ENCODE measurements at regions not wholly inside any gene's neighbourhood (a gene's known extent, or its start where the extent isn't known, plus 50 kb on each side); places are given as distances from the start of the nearest gene placed in this dataset.

DNA sequence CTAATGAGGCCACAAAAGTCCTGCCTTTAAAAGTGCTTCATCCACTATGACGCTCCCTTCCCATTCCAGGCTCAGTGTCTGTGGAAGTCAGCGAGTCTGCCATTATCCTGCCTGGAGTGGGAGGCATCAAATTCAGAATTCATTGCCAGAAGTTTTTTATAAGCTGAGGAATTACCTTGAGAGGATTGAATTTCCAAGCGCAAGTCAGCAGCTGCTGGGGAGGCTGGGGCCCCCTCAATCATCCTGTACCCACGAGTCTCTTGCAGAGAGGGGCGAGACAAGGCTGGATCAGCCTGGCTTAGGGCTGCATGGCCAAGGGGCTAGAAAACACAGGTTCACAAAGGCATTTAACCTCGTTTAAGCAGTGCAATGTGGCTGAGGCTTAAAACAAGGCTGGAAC lies 170.5 kb upstream of the NOCT start:
- no peaks in the 10 kb centered on the region for H4K20me1 ChIP-seq (ENCODE audit: insufficient read depth, low read length)
- DNase-seq, result no peak
- peak overlapping the region in 1 of 7 donors; percentile 35 for H3K27ac Mint-ChIP-seq
- no peak overlapping the region for H3K4me2 ChIP-seq (replicated peaks; ENCODE audit: extremely low read depth, low read length, poor library complexity, severe bottlenecking)
- intact Hi-C loops (cut with micrococcal nuclease), result no loop called here
- H3K4me1 Mint-ChIP-seq, result no peaks in the 10 kb centered on the region
- no peaks in the 10 kb centered on the region for H3K36me3 Mint-ChIP-seq
- no peaks in the 10 kb centered on the region for H3K27me3 ChIP-seq (ENCODE audit: control insufficient read depth in 2 of 2, insufficient read depth in 2 of 2, low read length in 2 of 2)
- no peak overlapping the region for H3K4me3 ChIP-seq (replicated peaks in 1 of 3; ENCODE audit: low read depth in 2 of 3, low read length in 3 of 3)
- no peak overlapping the region for H3K4me3 Mint-ChIP-seq
- no peaks in the 10 kb centered on the region for H3K79me2 ChIP-seq (ENCODE audit: insufficient read depth, low read length)
- no peak overlapping the region for H2AFZ ChIP-seq (ENCODE audit: insufficient read depth, low read depth, low read length, poor library complexity, severe bottlenecking)
- H3K27ac ChIP-seq (ENCODE audit: low read depth in 1 of 2, low read length in 2 of 2), result no peak overlapping the region
- no peak overlapping the region for H3K9ac ChIP-seq (ENCODE audit: insufficient read depth, low read length, poor library complexity, severe bottlenecking)
- H3K36me3 ChIP-seq (replicated peaks in 1 of 2; ENCODE audit: control insufficient read depth in 1 of 2, insufficient read depth in 2 of 2, low read length in 2 of 2), result no peaks in the 10 kb centered on the region
- TF ChIP-seq, protein P1, sequence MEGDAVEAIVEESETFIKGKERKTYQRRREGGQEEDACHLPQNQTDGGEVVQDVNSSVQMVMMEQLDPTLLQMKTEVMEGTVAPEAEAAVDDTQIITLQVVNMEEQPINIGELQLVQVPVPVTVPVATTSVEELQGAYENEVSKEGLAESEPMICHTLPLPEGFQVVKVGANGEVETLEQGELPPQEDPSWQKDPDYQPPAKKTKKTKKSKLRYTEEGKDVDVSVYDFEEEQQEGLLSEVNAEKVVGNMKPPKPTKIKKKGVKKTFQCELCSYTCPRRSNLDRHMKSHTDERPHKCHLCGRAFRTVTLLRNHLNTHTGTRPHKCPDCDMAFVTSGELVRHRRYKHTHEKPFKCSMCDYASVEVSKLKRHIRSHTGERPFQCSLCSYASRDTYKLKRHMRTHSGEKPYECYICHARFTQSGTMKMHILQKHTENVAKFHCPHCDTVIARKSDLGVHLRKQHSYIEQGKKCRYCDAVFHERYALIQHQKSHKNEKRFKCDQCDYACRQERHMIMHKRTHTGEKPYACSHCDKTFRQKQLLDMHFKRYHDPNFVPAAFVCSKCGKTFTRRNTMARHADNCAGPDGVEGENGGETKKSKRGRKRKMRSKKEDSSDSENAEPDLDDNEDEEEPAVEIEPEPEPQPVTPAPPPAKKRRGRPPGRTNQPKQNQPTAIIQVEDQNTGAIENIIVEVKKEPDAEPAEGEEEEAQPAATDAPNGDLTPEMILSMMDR (IDR thresholded peaks at IDR 0.05), result no peak
- H3K27me3 Mint-ChIP-seq (ENCODE audit: low read depth in 3 of 3), result peaks cover 3 to 9% (median 6%) of the 10 kb centered on the region in 3 donors
- H3K9me3 ChIP-seq (replicated peaks in 1 of 2; ENCODE audit: control insufficient read depth in 1 of 2, insufficient read depth in 1 of 2, low read length in 2 of 2), result no peaks in the 10 kb centered on the region
- peaks cover 0 to 3% (median 0%) of the 10 kb centered on the region in 7 donors for H3K9me3 Mint-ChIP-seq
- WGBS (ENCODE audit: insufficient coverage), result 96% methylated on average over 4 of the region's 6 CpGs
- no peaks in the 10 kb centered on the region for H3K4me1 ChIP-seq (ENCODE audit: control insufficient read depth in 1 of 2, insufficient read depth in 2 of 2, low read length in 2 of 2)

DNA sequence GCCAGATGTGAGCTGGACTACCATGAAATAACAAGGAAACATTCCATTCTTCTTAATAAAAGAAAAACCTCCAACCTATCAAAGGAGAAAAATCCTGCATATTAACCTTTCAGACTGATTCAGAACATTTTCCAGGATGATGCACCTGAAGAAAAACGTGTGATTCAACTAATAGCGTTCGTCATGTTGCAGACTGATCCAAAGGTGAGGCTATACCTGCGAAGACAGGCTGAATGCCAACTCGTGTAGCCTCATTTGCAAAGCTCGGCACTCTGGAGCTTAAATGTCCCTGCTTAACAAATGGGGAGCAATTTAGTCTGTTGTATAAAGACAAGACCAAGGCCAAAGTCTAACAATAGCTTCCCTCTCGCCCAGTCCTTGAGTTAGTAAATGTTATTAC lies 172.0 kb upstream of the NOCT start:
- peaks cover 3 to 7% (median 6%) of the 10 kb centered on the region in 3 donors for H3K27me3 Mint-ChIP-seq (ENCODE audit: low read depth in 3 of 3)
- no peak overlapping the region for H3K4me3 ChIP-seq (replicated peaks in 1 of 3; ENCODE audit: low read depth in 2 of 3, low read length in 3 of 3)
- no peak overlapping the region for H3K27ac ChIP-seq (ENCODE audit: low read depth in 1 of 2, low read length in 2 of 2)
- H3K9ac ChIP-seq (ENCODE audit: insufficient read depth, low read length, poor library complexity, severe bottlenecking), result no peak overlapping the region
- H3K4me1 ChIP-seq (ENCODE audit: control insufficient read depth in 1 of 2, insufficient read depth in 2 of 2, low read length in 2 of 2), result no peaks in the 10 kb centered on the region
- H3K36me3 Mint-ChIP-seq, result no peaks in the 10 kb centered on the region
- H2AFZ ChIP-seq (ENCODE audit: insufficient read depth, low read depth, low read length, poor library complexity, severe bottlenecking), result no peak overlapping the region
- TF ChIP-seq, protein P1 (IDR thresholded peaks at IDR 0.05), result no peak
- peaks cover 0 to under 1% (median 0%) of the 10 kb centered on the region in 7 donors for H3K9me3 Mint-ChIP-seq
- no peaks in the 10 kb centered on the region for H3K9me3 ChIP-seq (replicated peaks in 1 of 2; ENCODE audit: control insufficient read depth in 1 of 2, insufficient read depth in 1 of 2, low read length in 2 of 2)
- intact Hi-C loops (cut with micrococcal nuclease), result no loop called here
- no peaks in the 10 kb centered on the region for H3K4me1 Mint-ChIP-seq
- H3K27ac Mint-ChIP-seq, result no peak overlapping the region
- H3K4me3 Mint-ChIP-seq, result no peak overlapping the region
- no peaks in the 10 kb centered on the region for H3K79me2 ChIP-seq (ENCODE audit: insufficient read depth, low read length)
- H3K4me2 ChIP-seq (replicated peaks; ENCODE audit: extremely low read depth, low read length, poor library complexity, severe bottlenecking), result no peak overlapping the region
- H3K36me3 ChIP-seq (replicated peaks in 1 of 2; ENCODE audit: control insufficient read depth in 1 of 2, insufficient read depth in 2 of 2, low read length in 2 of 2), result no peaks in the 10 kb centered on the region
- 94% methylated on average over 4 of the region's 7 CpGs for WGBS (ENCODE audit: insufficient coverage)
- H4K20me1 ChIP-seq (ENCODE audit: insufficient read depth, low read length), result no peaks in the 10 kb centered on the region
- no peaks in the 10 kb centered on the region for H3K27me3 ChIP-seq (ENCODE audit: control insufficient read depth in 2 of 2, insufficient read depth in 2 of 2, low read length in 2 of 2)
- no peak for DNase-seq

Measured in CD14-positive monocyte (primary cell).